ENCODE measurements at regions not wholly inside any gene's neighbourhood (a gene's known extent, or its start where the extent isn't known, plus 50 kb on each side); places are given as distances from the start of the nearest gene placed in this dataset.

DNA sequence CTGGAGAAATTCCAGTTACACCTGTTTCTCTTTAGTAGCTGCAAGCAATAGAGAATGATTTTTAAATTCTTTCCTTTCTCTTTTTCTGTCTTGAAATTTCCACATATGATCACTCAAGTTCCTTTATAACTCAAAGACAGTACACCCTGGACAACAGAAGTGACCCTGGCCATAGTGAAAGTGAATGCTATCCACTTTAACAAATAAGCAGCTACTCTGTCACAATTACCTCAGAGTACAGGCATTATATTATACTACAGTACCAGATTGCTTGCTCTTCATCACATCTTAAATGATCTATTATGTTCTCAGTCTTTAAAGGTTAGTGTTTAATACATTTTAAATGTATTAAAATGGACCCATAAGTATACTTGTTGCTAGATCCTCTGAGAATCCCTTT is 136.2 kb downstream of the KLF12 start:
- DNase-seq: no peak

- DNase-seq: no peak
These were observed 137.6 kb downstream of the KLF12 start for GRCh38 chr13:73996569-73996968.

DNA sequence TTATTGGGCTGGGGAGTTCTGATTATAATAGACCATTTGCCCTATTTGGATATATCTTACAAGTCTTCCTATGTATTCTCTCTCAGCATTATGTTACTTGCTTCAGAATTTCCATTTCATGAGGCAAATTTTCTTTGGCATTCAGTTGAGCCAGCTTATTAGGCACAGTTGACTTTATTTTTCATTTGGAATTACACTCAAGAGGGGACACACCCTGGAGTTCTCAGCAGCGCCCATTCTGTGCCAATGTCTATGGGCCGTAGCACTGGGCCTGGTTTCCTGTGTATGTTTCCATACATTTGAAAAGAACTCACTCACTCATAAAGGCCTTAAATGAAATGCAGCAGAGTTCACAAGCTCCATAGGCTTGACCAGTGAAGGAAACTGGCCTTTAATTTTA is 138.5 kb downstream of the KLF12 start:
- DNase-seq: no peak

GRCh38 chr13:73993661-73994060 is 140.5 kb downstream of the KLF12 start:
- no peak for DNase-seq

GRCh38 chr13:73991884-73992283 is 142.3 kb downstream of the KLF12 start:
- DNase-seq: no peak

GRCh38 chr13:73991384-73991783 is 142.8 kb downstream of the KLF12 start:
- no peak for DNase-seq

- no peak for DNase-seq
These were observed 144.9 kb downstream of the KLF12 start for GRCh38 chr13:73989244-73989843.

DNA sequence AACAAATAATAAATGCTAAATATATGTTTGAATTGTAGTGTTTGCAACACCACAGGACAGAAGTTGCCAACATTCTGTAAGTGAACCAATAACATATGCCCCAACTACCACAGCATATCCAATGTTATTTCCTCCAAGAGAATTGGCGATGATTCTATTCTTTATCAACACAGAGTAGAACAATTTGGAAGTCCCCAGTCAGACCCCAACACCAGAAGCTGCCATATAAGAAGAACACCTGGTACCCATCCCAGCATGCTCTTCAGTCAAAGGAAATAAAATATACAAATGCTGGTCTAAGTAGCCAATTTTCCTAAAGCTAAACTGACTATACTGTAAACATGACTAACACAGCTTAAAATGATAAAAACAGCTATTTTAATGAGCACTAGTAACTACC is 145.7 kb downstream of the KLF12 start:
- DNase-seq: no peak

DNA sequence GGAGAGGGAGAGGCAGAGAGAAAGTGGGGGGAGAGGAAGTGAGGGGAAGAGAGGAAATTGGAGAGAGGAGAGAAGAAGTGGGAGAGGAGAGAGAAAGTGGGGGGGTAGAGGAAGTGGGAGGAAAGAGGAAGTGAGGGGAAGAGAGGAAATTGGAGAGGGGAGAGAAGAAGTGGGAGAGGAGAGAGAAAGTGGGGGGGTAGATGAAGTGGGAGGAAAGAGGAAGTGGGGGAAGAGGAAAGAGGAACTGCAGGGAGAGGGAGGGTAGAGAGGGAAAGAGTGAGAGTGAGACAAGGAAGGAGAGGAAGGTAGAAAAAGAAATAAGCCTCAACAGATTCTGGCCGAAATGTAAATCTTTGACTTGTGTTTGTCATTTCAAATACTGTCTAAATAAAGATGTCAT is 146.6 kb downstream of the KLF12 start:
- no peak for DNase-seq

GRCh38 chr13:73985783-73986182 is 148.4 kb downstream of the KLF12 start:
- no peak for DNase-seq

- DNase-seq: no peak
These were observed 149.1 kb downstream of the KLF12 start for GRCh38 chr13:73984949-73985691.

- DNase-seq: no peak
These were observed 150.0 kb downstream of the KLF12 start for GRCh38 chr13:73984201-73984600.

- DNase-seq: no peak
These were observed 151.1 kb downstream of the KLF12 start for GRCh38 chr13:73983109-73983508.

DNA sequence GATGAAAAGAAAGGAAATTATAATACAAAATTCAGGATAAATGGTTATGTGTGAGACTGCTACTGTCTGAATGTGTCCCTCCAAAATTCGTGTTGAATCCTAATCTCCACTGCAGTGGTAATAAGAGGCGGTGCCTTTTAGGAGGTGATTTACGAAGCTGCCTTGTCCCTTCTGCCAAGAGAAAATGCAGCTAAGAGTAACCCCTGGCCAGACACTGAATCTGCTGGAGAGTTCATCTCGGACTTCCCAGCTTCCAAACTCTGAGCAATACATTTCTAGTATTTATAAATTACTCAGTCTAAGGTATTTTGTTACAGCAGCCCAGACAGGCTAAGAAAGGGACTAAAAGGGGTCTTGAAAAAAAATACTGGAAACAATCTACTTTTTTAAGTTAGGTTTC is 152.6 kb downstream of the KLF12 start:
- DNase-seq: no peak

GRCh38 chr13:73975767-73976166 is 158.4 kb downstream of the KLF12 start:
- DNase-seq: no peak

DNA sequence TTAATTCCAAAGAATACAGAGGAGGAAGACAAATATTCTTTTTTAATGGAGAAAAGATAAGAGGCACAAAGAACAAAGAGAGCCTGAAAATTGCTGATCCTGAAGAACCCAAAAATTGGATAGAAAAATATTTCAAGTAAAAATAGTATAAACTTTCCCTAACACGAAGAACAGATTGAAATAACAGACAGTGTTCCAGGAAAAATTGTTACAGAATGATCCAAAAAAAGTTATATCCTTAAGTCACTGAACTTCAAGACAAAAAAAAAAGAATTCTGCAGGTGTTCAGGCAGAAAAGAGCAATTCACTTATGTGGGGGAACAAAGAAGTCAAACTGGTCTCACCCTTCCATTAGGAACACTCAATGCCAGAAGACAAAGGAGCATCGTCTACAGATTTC is 160.2 kb downstream of the KLF12 start:
- no peak for DNase-seq

DNA sequence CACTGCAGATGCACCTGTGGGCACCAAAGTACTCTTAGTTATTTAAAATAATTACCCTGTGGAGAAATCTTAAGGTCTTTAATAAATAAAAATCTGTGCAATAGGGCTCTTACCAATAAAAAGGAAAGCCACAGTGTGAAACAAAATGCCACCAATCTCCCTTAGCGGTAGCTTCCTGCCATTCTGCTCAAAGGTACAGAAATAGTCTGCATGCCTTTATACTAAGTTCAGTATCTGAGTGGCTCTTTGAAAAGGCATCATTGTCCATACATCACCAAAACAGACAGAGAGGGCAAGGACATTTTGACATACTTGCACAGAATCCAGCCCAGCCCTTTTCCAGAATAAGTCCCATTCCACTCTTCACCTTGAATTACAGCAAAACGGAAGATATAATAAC is 161.0 kb downstream of the KLF12 start:
- no peak for DNase-seq

GRCh38 chr13:73972545-73972944 is 161.7 kb downstream of the KLF12 start:
- no peak for DNase-seq

DNA sequence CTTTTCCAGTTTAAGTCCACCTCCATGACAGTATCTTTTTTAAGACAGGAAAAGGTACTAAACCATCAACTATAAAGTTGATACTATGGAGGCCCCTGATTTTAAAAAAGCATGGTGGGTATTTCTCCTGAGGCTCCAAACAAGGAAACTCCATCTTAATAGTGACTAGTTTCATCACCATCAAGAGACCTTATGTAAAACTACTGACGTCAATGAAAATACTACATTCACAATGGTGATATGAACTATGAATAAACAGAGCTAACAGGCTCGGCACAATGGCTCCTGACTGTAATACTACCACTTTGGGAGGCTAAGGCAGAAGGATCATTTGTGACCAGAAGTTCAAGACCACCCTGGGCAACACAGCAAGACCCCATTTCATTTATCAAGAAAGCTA is 162.7 kb downstream of the KLF12 start:
- DNase-seq: no peak

DNA sequence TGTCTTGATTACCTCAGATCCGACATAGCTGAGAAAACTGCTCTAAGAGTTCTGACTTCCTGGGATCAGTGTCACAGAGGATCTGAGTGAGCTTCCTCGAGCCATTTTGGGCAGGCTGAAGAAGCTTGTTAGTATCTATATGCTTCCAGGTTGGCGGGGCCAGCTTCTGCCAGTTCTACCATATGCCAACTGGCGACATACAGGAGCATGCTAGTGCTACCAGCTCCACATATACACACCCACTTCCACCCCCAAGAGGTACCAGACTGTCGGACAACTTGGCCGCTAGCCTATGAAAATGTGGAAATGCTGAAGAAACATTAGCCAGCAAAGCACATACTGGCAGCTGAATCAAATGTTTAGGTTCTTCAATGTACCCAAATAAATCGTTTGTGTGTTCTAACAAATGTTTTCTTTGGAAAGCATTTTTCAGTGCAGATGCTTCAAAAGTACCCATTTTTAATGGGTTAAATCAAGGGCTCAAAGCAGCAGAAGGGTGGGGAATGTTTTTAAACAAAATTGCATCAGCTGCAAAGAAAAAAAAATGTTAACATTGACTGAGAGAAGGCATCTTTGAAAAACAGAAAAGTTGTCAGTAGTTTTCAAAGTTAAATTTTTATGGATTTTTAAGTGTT is 163.7 kb downstream of the KLF12 start:
- DNase-seq: no peak

DNA sequence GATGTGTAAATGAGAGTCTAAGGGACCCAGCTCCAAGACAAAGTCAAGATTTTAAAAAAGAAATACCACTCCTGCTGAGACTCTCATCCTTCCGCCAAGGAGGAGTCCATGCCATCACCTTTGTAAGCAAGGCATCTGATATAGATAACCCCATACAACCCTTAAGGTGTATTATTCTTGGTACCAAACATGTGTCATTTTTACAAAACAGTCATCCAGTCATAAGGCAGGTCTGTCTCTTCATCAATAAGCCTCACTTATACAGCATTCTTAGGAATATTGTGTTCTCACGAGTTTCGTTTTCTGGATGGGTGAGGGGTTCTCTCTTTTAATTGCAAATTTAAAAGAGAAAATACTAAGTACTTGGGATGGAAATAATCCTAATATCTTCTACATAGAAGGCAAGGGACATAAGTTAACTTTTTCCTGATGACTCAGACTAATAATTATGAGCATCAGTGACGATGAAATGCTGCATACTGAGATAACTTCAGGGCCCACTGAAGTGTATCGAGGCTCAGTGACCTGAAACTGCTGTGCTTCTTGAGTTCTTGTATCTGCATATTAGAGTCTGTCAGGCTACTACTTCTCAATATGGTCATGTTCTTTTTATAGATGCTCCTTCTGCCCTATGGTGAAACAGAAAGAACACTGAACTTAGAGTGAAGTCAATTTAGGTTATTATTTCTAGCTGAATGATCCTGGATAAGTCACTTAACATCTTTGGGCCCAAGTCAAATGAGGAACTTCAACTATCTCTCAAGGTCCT is 166.6 kb downstream of the KLF12 start:
- DNase-seq: no peak

- DNase-seq: no peak
These were observed 167.9 kb downstream of the KLF12 start for GRCh38 chr13:73966331-73966730.

- no peak for DNase-seq
These were observed 171.9 kb downstream of the KLF12 start for GRCh38 chr13:73962284-73962683.

- DNase-seq: no peak
These were observed 173.0 kb downstream of the KLF12 start for GRCh38 chr13:73961181-73961580.

Measured in GF-D8 (cell line).